HG02852 (cell line): ENCODE measurements at regions not wholly inside any gene's neighbourhood (a gene's known extent, or its start where the extent isn't known, plus 50 kb on each side); places are given as distances from the start of the nearest gene placed in this dataset.

ENCODE experiments used
- ATAC-seq: cut with Tn5 transposase; IDR thresholded peaks from one replicate; pipeline ENCODE4 v1.9.1; 2021; ENCODE audit warnings: mild to moderate bottlenecking, moderate library complexity; ENCODE audit not compliant: unreplicated experiment

GRCh38 chr1:4351453-4351852, 303.0 kb upstream of the AJAP1 start:
- ATAC-seq, result no peak

- ATAC-seq, result no peak
Observed at GRCh38 chr1:4353090-4353856, 301.1 kb upstream of the AJAP1 start.

GRCh38 chr1:4355839-4356238, 298.6 kb upstream of the AJAP1 start:
- ATAC-seq, result no peak

- no peak for ATAC-seq
Observed at GRCh38 chr1:4362314-4363044, 291.9 kb upstream of the AJAP1 start.

GRCh38 chr1:4366091-4366490, 288.3 kb upstream of the AJAP1 start:
- ATAC-seq, result no peak

GRCh38 chr1:4367230-4367777, 287.1 kb upstream of the AJAP1 start:
- no peak for ATAC-seq

- ATAC-seq, result no peak
Observed at GRCh38 chr1:4369335-4369734, 285.1 kb upstream of the AJAP1 start.

- no peak for ATAC-seq
Observed at GRCh38 chr1:4371849-4372248, 282.6 kb upstream of the AJAP1 start.

GRCh38 chr1:4375812-4376211, 278.6 kb upstream of the AJAP1 start:
- ATAC-seq, result no peak

- ATAC-seq, result no peak
Observed at GRCh38 chr1:4379451-4380175, 274.8 kb upstream of the AJAP1 start.

GRCh38 chr1:4380564-4381168, 273.7 kb upstream of the AJAP1 start:
- no peak for ATAC-seq

GRCh38 chr1:4393191-4393590, 261.2 kb upstream of the AJAP1 start:
- ATAC-seq, result no peak

- no peak for ATAC-seq
Observed at GRCh38 chr1:4394366-4394765, 260.0 kb upstream of the AJAP1 start.

GRCh38 chr1:4395158-4395557, 259.3 kb upstream of the AJAP1 start:
- ATAC-seq, result no peak

- no peak for ATAC-seq
Observed at GRCh38 chr1:4395676-4396075, 258.7 kb upstream of the AJAP1 start.

GRCh38 chr1:4396551-4396950, 257.9 kb upstream of the AJAP1 start:
- ATAC-seq, result no peak

- ATAC-seq, result no peak
Observed at GRCh38 chr1:4397196-4397595, 257.2 kb upstream of the AJAP1 start.

- ATAC-seq, result no peak
Observed at GRCh38 chr1:4402032-4402431, 252.4 kb upstream of the AJAP1 start.

- no peak for ATAC-seq
Observed at GRCh38 chr1:4404854-4405590, 249.4 kb upstream of the AJAP1 start.

- ATAC-seq, result no peak
Observed at GRCh38 chr1:4407851-4408250, 246.6 kb upstream of the AJAP1 start.
